SU-DHL-6 (cell line): ENCODE measurements at regions not wholly inside any gene's neighbourhood (a gene's known extent, or its start where the extent isn't known, plus 50 kb on each side); places are given as distances from the start of the nearest gene placed in this dataset.

Experiments
- H2AFZ ChIP-seq: fragments of 200-600 bp; sonication (generic); 2 replicates; pipeline ENCODE4 v1.6.1; 2014; ENCODE audit warnings: low read depth, mild to moderate bottlenecking, moderate library complexity, mixed read lengths, antibody characterized with exemption, low read length; ENCODE audit not compliant: severe bottlenecking
- H3F3A ChIP-seq: fragments of 200-600 bp; shearing (Covaris generic); 2 replicates; pipeline ENCODE4 v1.6.0; 2016; ENCODE audit warnings: antibody characterized with exemption, mild to moderate bottlenecking; ENCODE audit not compliant: insufficient read depth
- H3K27ac ChIP-seq: fragments of 200-600 bp; sonication (generic); 2 replicates; pipeline ENCODE4 v1.5.1; 2016; ENCODE audit warnings: low read depth, mild to moderate bottlenecking, low read length, moderate library complexity, mixed read lengths
- H3K27me3 ChIP-seq: fragments of 200-600 bp; sonication (generic), shearing (Covaris generic); 2 replicates; pipeline ENCODE4 v1.6.0; 2014; ENCODE audit warnings: mild to moderate bottlenecking, low read length
- H3K36me3 ChIP-seq: fragments of 200-600 bp; sonication (generic); 2 replicates; pipeline ENCODE4 v1.6.1; 2014; ENCODE audit warnings: mild to moderate bottlenecking, low read length, mixed read lengths
- H3K4me2 ChIP-seq: fragments of 300-600, 200-600 bp; shearing (Covaris generic), sonication (generic); 2 replicates; pipeline ENCODE4 v1.6.0; 2014; ENCODE audit warnings: low read length, low read depth, mild to moderate bottlenecking; ENCODE audit not compliant: poor library complexity, severe bottlenecking
- H3K4me3 ChIP-seq: fragments of 200-600 bp; sonication (generic); 2 replicates; pipeline ENCODE4 v1.5.1; 2014; ENCODE audit warnings: antibody characterized with exemption, low read length, mild to moderate bottlenecking, mixed read lengths; ENCODE audit not compliant: insufficient read depth, poor library complexity, severe bottlenecking
- H3K79me2 ChIP-seq: fragments of 200-600 bp; sonication (generic); 2 replicates; pipeline ENCODE4 v1.6.1; 2014; ENCODE audit warnings: mild to moderate bottlenecking, low read length, moderate library complexity; ENCODE audit not compliant: insufficient read depth
- H3K9ac ChIP-seq: fragments of 200-600 bp; sonication (generic); 2 replicates; pipeline ENCODE4 v1.7.0; 2014; ENCODE audit warnings: mild to moderate bottlenecking, low read length
- H3K9me2 ChIP-seq: fragments of 200-600 bp; sonication (generic); replicated peaks from 2 replicates; pipeline ENCODE4 v1.6.1; 2014; ENCODE audit warnings: low read length; ENCODE audit not compliant: insufficient read depth
- H3K9me3 ChIP-seq: fragments of 200-600 bp; sonication (generic); 2 replicates; pipeline ENCODE4 v1.6.1; 2014; ENCODE audit warnings: low read length, mixed read lengths; ENCODE audit not compliant: insufficient read depth
- H4K20me1 ChIP-seq: fragments of 200-600 bp; sonication (generic); 2 replicates; pipeline ENCODE4 v1.6.1; 2014; ENCODE audit warnings: low read depth, mild to moderate bottlenecking, antibody characterized with exemption, low read length, moderate library complexity, mixed read lengths
- EZH2phosphoT487 ChIP-seq: fragments of 200-600 bp; sonication (generic), shearing (Covaris generic); conservative IDR thresholded peaks from 2 replicates; pipeline ENCODE4 v1.6.1; 2018; ENCODE audit warnings: mild to moderate bottlenecking, antibody characterized with exemption, low read length, moderate library complexity, mixed read lengths
- TF ChIP-seq, protein P1 (sequence below): fragments of 200-600 bp; sonication (generic); IDR thresholded peaks from one replicate; pipeline ENCODE4 v1.5.1; 2017; ENCODE audit warnings: antibody characterized with exemption, mild to moderate bottlenecking, low read length, moderate library complexity; ENCODE audit not compliant: insufficient read depth, poor library complexity, severe bottlenecking

DNA sequence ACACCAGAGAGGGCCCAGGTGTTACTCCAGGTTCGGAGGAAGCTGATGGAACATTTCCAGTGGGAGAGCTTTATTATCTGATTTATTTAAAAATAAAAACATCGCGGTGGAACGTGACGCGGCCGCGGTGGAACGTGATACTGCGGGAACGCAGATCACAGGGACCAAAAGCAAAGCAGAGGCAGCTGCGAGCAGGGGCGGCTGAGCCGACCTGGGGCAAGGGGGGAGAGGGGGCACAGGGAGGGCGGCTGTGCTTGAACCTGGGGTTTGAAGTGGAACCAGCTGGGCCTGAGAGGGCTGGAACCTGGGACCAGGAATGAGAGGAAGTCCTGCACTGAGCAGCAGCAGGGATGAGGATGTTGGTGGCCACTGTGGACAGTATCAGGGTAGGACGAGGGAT, 583.5 kb upstream of the SALL3 start:
- Histone ChIP-seq H3K9ac (no peak overlapping the region), H2AFZ (no peak overlapping the region), H3K4me2 (no peak overlapping the region), H3K79me2 (no peaks in the 10 kb centered on the region), H3K27ac (no peak overlapping the region), H3K9me2 (no peaks in the 10 kb centered on the region), H3K9me3 (no peaks in the 10 kb centered on the region), H3K4me3 (no peak overlapping the region), H3K36me3 (no peaks in the 10 kb centered on the region), H4K20me1 (no peaks in the 10 kb centered on the region), H3K27me3 (no peaks in the 10 kb centered on the region), H3F3A (no peaks in the 10 kb centered on the region)
- TF ChIP-seq, protein P1, sequence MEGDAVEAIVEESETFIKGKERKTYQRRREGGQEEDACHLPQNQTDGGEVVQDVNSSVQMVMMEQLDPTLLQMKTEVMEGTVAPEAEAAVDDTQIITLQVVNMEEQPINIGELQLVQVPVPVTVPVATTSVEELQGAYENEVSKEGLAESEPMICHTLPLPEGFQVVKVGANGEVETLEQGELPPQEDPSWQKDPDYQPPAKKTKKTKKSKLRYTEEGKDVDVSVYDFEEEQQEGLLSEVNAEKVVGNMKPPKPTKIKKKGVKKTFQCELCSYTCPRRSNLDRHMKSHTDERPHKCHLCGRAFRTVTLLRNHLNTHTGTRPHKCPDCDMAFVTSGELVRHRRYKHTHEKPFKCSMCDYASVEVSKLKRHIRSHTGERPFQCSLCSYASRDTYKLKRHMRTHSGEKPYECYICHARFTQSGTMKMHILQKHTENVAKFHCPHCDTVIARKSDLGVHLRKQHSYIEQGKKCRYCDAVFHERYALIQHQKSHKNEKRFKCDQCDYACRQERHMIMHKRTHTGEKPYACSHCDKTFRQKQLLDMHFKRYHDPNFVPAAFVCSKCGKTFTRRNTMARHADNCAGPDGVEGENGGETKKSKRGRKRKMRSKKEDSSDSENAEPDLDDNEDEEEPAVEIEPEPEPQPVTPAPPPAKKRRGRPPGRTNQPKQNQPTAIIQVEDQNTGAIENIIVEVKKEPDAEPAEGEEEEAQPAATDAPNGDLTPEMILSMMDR = no peak
- TF ChIP-seq EZH2phosphoT487 = no peak

GRCh38 chr18:78396756-78397155, 582.9 kb upstream of the SALL3 start:
- H3K79me2 ChIP-seq = no peaks in the 10 kb centered on the region
- H3K36me3 ChIP-seq = no peaks in the 10 kb centered on the region
- H3K27ac ChIP-seq = no peak overlapping the region
- no peaks in the 10 kb centered on the region for H3K27me3 ChIP-seq
- H3K4me3 ChIP-seq = no peak overlapping the region
- no peaks in the 10 kb centered on the region for H3K9me2 ChIP-seq
- H4K20me1 ChIP-seq = no peaks in the 10 kb centered on the region
- H3K9me3 ChIP-seq = no peaks in the 10 kb centered on the region
- no peaks in the 10 kb centered on the region for H3F3A ChIP-seq
- H3K9ac ChIP-seq = no peak overlapping the region
- TF ChIP-seq, protein P1 = no peak
- no peak for TF ChIP-seq EZH2phosphoT487
- no peak overlapping the region for H2AFZ ChIP-seq
- H3K4me2 ChIP-seq = no peak overlapping the region

GRCh38 chr18:78399992-78400503, 579.6 kb upstream of the SALL3 start:
- TF ChIP-seq, protein P1 = no peak
- no peak for TF ChIP-seq EZH2phosphoT487
- Histone ChIP-seq H4K20me1 (no peaks in the 10 kb centered on the region), H3K9ac (no peak overlapping the region), H3K9me2 (no peaks in the 10 kb centered on the region), H3K9me3 (no peaks in the 10 kb centered on the region), H3K79me2 (no peaks in the 10 kb centered on the region), H3K27ac (no peak overlapping the region), H3F3A (no peaks in the 10 kb centered on the region), H2AFZ (no peak overlapping the region), H3K27me3 (no peaks in the 10 kb centered on the region), H3K4me2 (no peak overlapping the region), H3K36me3 (no peaks in the 10 kb centered on the region), H3K4me3 (no peak overlapping the region)
